ENCODE measurements at regions not wholly inside any gene's neighbourhood (a gene's known extent, or its start where the extent isn't known, plus 50 kb on each side); places are given as distances from the start of the nearest gene placed in this dataset.
"Not testable (repeated sequence)": the region's sequence is repeated elsewhere in the genome, so short reads cannot be mapped to it uniquely, and the experiment has no call there.

DNA sequence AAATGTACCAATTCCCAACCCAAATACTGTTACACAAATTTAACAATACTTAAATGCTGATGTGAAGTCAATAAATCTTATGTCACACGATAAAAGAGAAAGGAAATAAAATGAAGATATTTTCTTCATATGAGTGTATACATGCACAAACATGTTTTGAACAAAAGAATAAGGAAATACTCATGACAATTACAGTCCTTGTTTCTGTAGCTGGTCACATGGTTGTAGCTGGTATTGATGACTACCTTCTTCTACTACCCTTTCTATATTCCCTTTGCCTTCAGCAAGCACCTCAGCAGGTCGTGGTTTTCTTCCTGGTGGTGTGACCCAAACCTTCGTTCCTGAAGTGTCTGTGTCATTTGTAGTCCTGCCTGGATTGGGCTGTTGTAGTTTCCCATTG lies 269.2 kb downstream of the CALCRL start:
- in situ Hi-C loops (cut with MboI; ENCODE audit: low sequenced_read_pairs); H3K9ac ChIP-seq (ENCODE audit: low read depth, low read length); H2AFZ ChIP-seq (replicated peaks; ENCODE audit: low read length, poor library complexity); dilution Hi-C loops (cut with HindIII; ENCODE audit: low sequenced_read_pairs, unreplicated experiment); BruUV-seq (replicated peaks); H2BK15ac ChIP-seq (ENCODE audit: low read depth, low read length); H3K4me3 ChIP-seq (ENCODE audit: insufficient read depth, low read depth, low read length); H3K9me1 ChIP-seq (ENCODE audit: insufficient read depth, low read length); H3K4ac ChIP-seq (ENCODE audit: low read depth, low read length); H3K79me1 ChIP-seq (ENCODE audit: low read depth in 1 of 2, low read length in 2 of 2); H2BK120ac ChIP-seq (ENCODE audit: low read depth, low read length); DNase-seq; H2BK20ac ChIP-seq (ENCODE audit: low read depth, low read length); H3K4me1 ChIP-seq (ENCODE audit: control insufficient read depth, insufficient read depth, low read length); ATAC-seq (ENCODE audit: low read depth); intact Hi-C loops (cut with micrococcal nuclease); H3K4me2 ChIP-seq (ENCODE audit: low read depth, low read length); H2AK5ac ChIP-seq (ENCODE audit: low read depth, low read length); H4K91ac ChIP-seq (ENCODE audit: insufficient read depth, low read depth, low read length); H4K20me1 ChIP-seq (ENCODE audit: insufficient read depth, low read length); H3K14ac ChIP-seq (replicated peaks; ENCODE audit: low read depth, low read length); H3K27me3 ChIP-seq (ENCODE audit: control insufficient read depth, insufficient read depth, low read length); H3K36me3 ChIP-seq (ENCODE audit: control insufficient read depth, insufficient read depth, low read length); H4K5ac ChIP-seq (ENCODE audit: low read depth, low read length); CTCF ChIA-PET; H3K9me3 ChIP-seq (ENCODE audit: control insufficient read depth, insufficient read depth, low read length); H3K27ac ChIP-seq (ENCODE audit: insufficient read depth, low read length); H3K23ac ChIP-seq (ENCODE audit: low read depth, low read length); H2BK5ac ChIP-seq (ENCODE audit: low read depth, low read length, poor library complexity, severe bottlenecking); H2AK9ac ChIP-seq (replicated peaks; ENCODE audit: low read depth, low read length, poor library complexity); H3K56ac ChIP-seq (ENCODE audit: extremely low read depth, insufficient read depth, low read length); H4K8ac ChIP-seq (ENCODE audit: low read depth in 2 of 2, low read length in 2 of 2); H3K18ac ChIP-seq (ENCODE audit: low read depth, low read length): not testable (repeated sequence)
- WGBS, 2 experiments (ENCODE audit: extremely low coverage in 2 of 2, insufficient read length in 1 of 2) = no CpG with 5 or more reads among the region's 3 CpGs
- POLR2A ChIA-PET (ENCODE audit: unreplicated experiment) = interaction anchor here (0.6 kb wide), 1 partner anchor 62 kb away, joined by 8 read pairs; no protein-coding TSS in a partner anchor
